ENCODE measurements at regions not wholly inside any gene's neighbourhood (a gene's known extent, or its start where the extent isn't known, plus 50 kb on each side); places are given as distances from the start of the nearest gene placed in this dataset.
"Not testable (repeated sequence)": the region's sequence is repeated elsewhere in the genome, so short reads cannot be mapped to it uniquely, and the experiment has no call there.

- Histone ChIP-seq H3K27ac (ENCODE audit: low read length) (no peak overlapping the region), H3K79me2 (ENCODE audit: low read length) (no peaks in the 10 kb centered on the region), H3K27me3 (ENCODE audit: low read length) (no peaks in the 10 kb centered on the region), H3K4me1 (ENCODE audit: low read length) (peaks cover 10% of the 10 kb centered on the region), H3K4me2 (ENCODE audit: low read depth, low read length, poor library complexity, severe bottlenecking) (no peak overlapping the region), H3K36me3 (ENCODE audit: insufficient read depth, low read length) (no peaks in the 10 kb centered on the region), H3K4me3 (ENCODE audit: low read length) (no peak overlapping the region), H3K9ac (ENCODE audit: low read length) (no peak overlapping the region), H3K9me3 (ENCODE audit: low read length) (no peaks in the 10 kb centered on the region), H4K20me1 (ENCODE audit: insufficient read depth, low read depth, low read length) (no peaks in the 10 kb centered on the region), H3K9me2 (replicated peaks; ENCODE audit: insufficient read depth, low read length) (no peaks in the 10 kb centered on the region), H2AFZ (ENCODE audit: low read length) (no peak overlapping the region)
- no peak for DNase-seq
These were observed 50.0 kb upstream of the EMX2 start for GRCh38 chr10:117492504-117492903.

- no peak for DNase-seq
- peaks cover 10% of the 10 kb centered on the region for H3K4me1 ChIP-seq (ENCODE audit: low read length)
- H4K20me1 ChIP-seq (ENCODE audit: insufficient read depth, low read depth, low read length): no peaks in the 10 kb centered on the region
- no peak overlapping the region for H3K4me3 ChIP-seq (ENCODE audit: low read length)
- no peak overlapping the region for H3K9ac ChIP-seq (ENCODE audit: low read length)
- H3K4me2 ChIP-seq (ENCODE audit: low read depth, low read length, poor library complexity, severe bottlenecking): no peak overlapping the region
- no peak overlapping the region for H2AFZ ChIP-seq (ENCODE audit: low read length)
- H3K9me2 ChIP-seq (replicated peaks; ENCODE audit: insufficient read depth, low read length): no peaks in the 10 kb centered on the region
- no peaks in the 10 kb centered on the region for H3K36me3 ChIP-seq (ENCODE audit: insufficient read depth, low read length)
- no peaks in the 10 kb centered on the region for H3K9me3 ChIP-seq (ENCODE audit: low read length)
- H3K27ac ChIP-seq (ENCODE audit: low read length): no peak overlapping the region
- no peaks in the 10 kb centered on the region for H3K79me2 ChIP-seq (ENCODE audit: low read length)
- no peaks in the 10 kb centered on the region for H3K27me3 ChIP-seq (ENCODE audit: low read length)
These were observed 54.5 kb upstream of the EMX2 start for GRCh38 chr10:117488004-117488403.

- Histone ChIP-seq H3K27me3 (ENCODE audit: low read length) (no peaks in the 10 kb centered on the region), H3K9me2 (replicated peaks; ENCODE audit: insufficient read depth, low read length) (no peaks in the 10 kb centered on the region), H3K79me2 (ENCODE audit: low read length) (no peaks in the 10 kb centered on the region), H3K36me3 (ENCODE audit: insufficient read depth, low read length) (no peaks in the 10 kb centered on the region), H3K4me3 (ENCODE audit: low read length) (no peak overlapping the region), H3K4me1 (ENCODE audit: low read length) (peaks cover 3% of the 10 kb centered on the region; the same call in 1 of the 2 replicates), H2AFZ (ENCODE audit: low read length) (no peak overlapping the region), H3K9ac (ENCODE audit: low read length) (no peak overlapping the region), H4K20me1 (ENCODE audit: insufficient read depth, low read depth, low read length) (no peaks in the 10 kb centered on the region), H3K27ac (ENCODE audit: low read length) (no peak overlapping the region), H3K9me3 (ENCODE audit: low read length) (no peaks in the 10 kb centered on the region), H3K4me2 (ENCODE audit: low read depth, low read length, poor library complexity, severe bottlenecking) (no peak overlapping the region)
- no peak for DNase-seq
These were observed 55.9 kb upstream of the EMX2 start for GRCh38 chr10:117486606-117487005.

GRCh38 chr10:117483056-117483590 is 59.4 kb upstream of the EMX2 start:
- Histone ChIP-seq H3K4me3 (ENCODE audit: low read length) (no peak overlapping the region), H3K9me3 (ENCODE audit: low read length) (no peaks in the 10 kb centered on the region), H4K20me1 (ENCODE audit: insufficient read depth, low read depth, low read length) (0 out of 2 replicates have a peak, but pooled peaks cover 11% of the 10 kb centered on the region), H3K9me2 (replicated peaks; ENCODE audit: insufficient read depth, low read length) (no peaks in the 10 kb centered on the region), H3K79me2 (ENCODE audit: low read length) (no peaks in the 10 kb centered on the region), H3K4me1 (ENCODE audit: low read length) (peaks cover 15% of the 10 kb centered on the region), H3K36me3 (ENCODE audit: insufficient read depth, low read length) (no peaks in the 10 kb centered on the region), H3K9ac (ENCODE audit: low read length) (no peak overlapping the region), H3K27me3 (ENCODE audit: low read length) (no peaks in the 10 kb centered on the region), H3K27ac (ENCODE audit: low read length) (no peak overlapping the region), H2AFZ (ENCODE audit: low read length) (no peak overlapping the region), H3K4me2 (ENCODE audit: low read depth, low read length, poor library complexity, severe bottlenecking) (no peak overlapping the region)
- no peak for DNase-seq

GRCh38 chr10:117481011-117481410 is 61.5 kb upstream of the EMX2 start:
- DNase-seq; H2AFZ ChIP-seq (ENCODE audit: low read length); H3K9me2 ChIP-seq (replicated peaks; ENCODE audit: insufficient read depth, low read length); H3K4me3 ChIP-seq (ENCODE audit: low read length); H3K9me3 ChIP-seq (ENCODE audit: low read length); H3K27ac ChIP-seq (ENCODE audit: low read length); H3K79me2 ChIP-seq (ENCODE audit: low read length); H3K9ac ChIP-seq (ENCODE audit: low read length); H3K4me2 ChIP-seq (ENCODE audit: low read depth, low read length, poor library complexity, severe bottlenecking); H3K27me3 ChIP-seq (ENCODE audit: low read length); H3K36me3 ChIP-seq (ENCODE audit: insufficient read depth, low read length): not testable (repeated sequence)
- Histone ChIP-seq H4K20me1 (ENCODE audit: insufficient read depth, low read depth, low read length) (0 out of 2 replicates have a peak, but pooled peaks cover 11% of the 10 kb centered on the region), H3K4me1 (ENCODE audit: low read length) (peaks cover 15% of the 10 kb centered on the region)

GRCh38 chr10:117480097-117480496 is 62.4 kb upstream of the EMX2 start:
- H2AFZ ChIP-seq (ENCODE audit: low read length): no peak overlapping the region
- H3K4me2 ChIP-seq (ENCODE audit: low read depth, low read length, poor library complexity, severe bottlenecking): no peak overlapping the region
- H3K36me3 ChIP-seq (ENCODE audit: insufficient read depth, low read length): no peaks in the 10 kb centered on the region
- peaks cover 15% of the 10 kb centered on the region for H3K4me1 ChIP-seq (ENCODE audit: low read length)
- no peaks in the 10 kb centered on the region for H3K27me3 ChIP-seq (ENCODE audit: low read length)
- H3K4me3 ChIP-seq (ENCODE audit: low read length): no peak overlapping the region
- H3K9me3 ChIP-seq (ENCODE audit: low read length): no peaks in the 10 kb centered on the region
- H3K9me2 ChIP-seq (replicated peaks; ENCODE audit: insufficient read depth, low read length): no peaks in the 10 kb centered on the region
- DNase-seq: no peak
- no peaks in the 10 kb centered on the region for H3K79me2 ChIP-seq (ENCODE audit: low read length)
- H3K9ac ChIP-seq (ENCODE audit: low read length): no peak overlapping the region
- no peak overlapping the region for H3K27ac ChIP-seq (ENCODE audit: low read length)
- H4K20me1 ChIP-seq (ENCODE audit: insufficient read depth, low read depth, low read length): 0 out of 2 replicates have a peak, but pooled peaks cover 11% of the 10 kb centered on the region

GRCh38 chr10:117477961-117478670 is 64.4 kb upstream of the EMX2 start:
- no peaks in the 10 kb centered on the region for H3K27me3 ChIP-seq (ENCODE audit: low read length)
- no peaks in the 10 kb centered on the region for H3K9me3 ChIP-seq (ENCODE audit: low read length)
- no peaks in the 10 kb centered on the region for H3K36me3 ChIP-seq (ENCODE audit: insufficient read depth, low read length)
- H3K27ac ChIP-seq (ENCODE audit: low read length): no peak overlapping the region
- no peak overlapping the region for H3K4me3 ChIP-seq (ENCODE audit: low read length)
- DNase-seq: no peak
- 0 out of 2 replicates have a peak, but pooled peaks cover 11% of the 10 kb centered on the region for H4K20me1 ChIP-seq (ENCODE audit: insufficient read depth, low read depth, low read length)
- H3K4me2 ChIP-seq (ENCODE audit: low read depth, low read length, poor library complexity, severe bottlenecking): no peak overlapping the region
- H3K4me1 ChIP-seq (ENCODE audit: low read length): peaks cover 21% of the 10 kb centered on the region
- H3K9ac ChIP-seq (ENCODE audit: low read length): no peak overlapping the region
- no peak overlapping the region for H2AFZ ChIP-seq (ENCODE audit: low read length)
- no peaks in the 10 kb centered on the region for H3K79me2 ChIP-seq (ENCODE audit: low read length)
- no peaks in the 10 kb centered on the region for H3K9me2 ChIP-seq (replicated peaks; ENCODE audit: insufficient read depth, low read length)

- no peak overlapping the region for H2AFZ ChIP-seq (ENCODE audit: low read length)
- no peak overlapping the region for H3K4me3 ChIP-seq (ENCODE audit: low read length)
- H3K79me2 ChIP-seq (ENCODE audit: low read length): no peaks in the 10 kb centered on the region
- DNase-seq: no peak
- H3K4me2 ChIP-seq (ENCODE audit: low read depth, low read length, poor library complexity, severe bottlenecking): no peak overlapping the region
- no peaks in the 10 kb centered on the region for H3K9me2 ChIP-seq (replicated peaks; ENCODE audit: insufficient read depth, low read length)
- no peak overlapping the region for H3K9ac ChIP-seq (ENCODE audit: low read length)
- H3K27me3 ChIP-seq (ENCODE audit: low read length): no peaks in the 10 kb centered on the region
- H3K36me3 ChIP-seq (ENCODE audit: insufficient read depth, low read length): no peaks in the 10 kb centered on the region
- H3K27ac ChIP-seq (ENCODE audit: low read length): no peak overlapping the region
- peaks cover 29% of the 10 kb centered on the region for H3K4me1 ChIP-seq (ENCODE audit: low read length)
- no peaks in the 10 kb centered on the region for H3K9me3 ChIP-seq (ENCODE audit: low read length)
- 0 out of 2 replicates have a peak, but pooled peaks cover 11% of the 10 kb centered on the region for H4K20me1 ChIP-seq (ENCODE audit: insufficient read depth, low read depth, low read length)
These were observed 65.2 kb upstream of the EMX2 start for GRCh38 chr10:117477211-117477947.
